ENCODE measurements at regions not wholly inside any gene's neighbourhood (a gene's known extent, or its start where the extent isn't known, plus 50 kb on each side); places are given as distances from the start of the nearest gene placed in this dataset.

- TF ChIP-seq POLR2A (IDR thresholded peaks at IDR 0.05), result no peak
- no peak for TF ChIP-seq CTCF (IDR thresholded peaks at IDR 0.05)
- no peak for TF ChIP-seq EP300 (IDR thresholded peaks at IDR 0.05)
- TF ChIP-seq POLR2AphosphoS5 (IDR thresholded peaks at IDR 0.05), result no peak
Observed at GRCh38 chr4:128471576-128471975, 184.0 kb upstream of the PGRMC2 start.

All from upper lobe of left lung (tissue), 4 donors.